PFSK-1 (cell line): ENCODE measurements at regions not wholly inside any gene's neighbourhood (a gene's known extent, or its start where the extent isn't known, plus 50 kb on each side); places are given as distances from the start of the nearest gene placed in this dataset.

Experiments used
- FOXP2 ChIP-seq: optimal IDR thresholded peaks from 2 replicates; pipeline ENCODE3; 2011; ENCODE audit warnings: borderline replicate concordance, control low read depth, inconsistent platforms; ENCODE audit not compliant: insufficient read depth; ENCODE audit errors: extremely low read length, extremely low read depth
- POLR2AphosphoS5 ChIP-seq: IDR thresholded peaks from 2 replicates; pipeline ENCODE4 v1.6.1; 2012; ENCODE audit warnings: low read depth, mild to moderate bottlenecking, control low read depth, low read length, moderate library complexity
- REST ChIP-seq, 2 experiments: IDR thresholded peaks; 2 replicates each; pipeline versions ENCODE4 v1.6.1 to v1.8.0; 2011 to 2012; ENCODE audit warnings: low read depth in 2 of 2, low read length in 2 of 2, control low read depth in 1 of 2, inconsistent platforms in 1 of 2, mild to moderate bottlenecking in 1 of 2, moderate library complexity in 1 of 2; ENCODE audit not compliant: insufficient read depth in 1 of 2
- SIN3A ChIP-seq: IDR thresholded peaks from 2 replicates; pipeline ENCODE4 v1.6.1; 2012; ENCODE audit warnings: mild to moderate bottlenecking, low read length, moderate library complexity, borderline replicate concordance; ENCODE audit not compliant: insufficient read depth
- TAF1 ChIP-seq: IDR thresholded peaks from 2 replicates; pipeline ENCODE4 v1.6.1; 2012; ENCODE audit warnings: low read length, control low read depth, borderline replicate concordance; ENCODE audit not compliant: insufficient read depth

GRCh38 chr11:80103142-80103859, 662.5 kb upstream of the TENM4 start:
- no peak for TF ChIP-seq REST (IDR thresholded peaks at IDR 0.05; ENCODE audit: insufficient read depth in 1 of 2, low read depth in 2 of 2, low read length in 2 of 2)
- no peak for TF ChIP-seq SIN3A
- TF ChIP-seq TAF1, result no peak
- no peak for TF ChIP-seq POLR2AphosphoS5

GRCh38 chr11:80097146-80097545, 656.3 kb upstream of the TENM4 start:
- TF ChIP-seq TAF1, result no peak
- no peak for TF ChIP-seq SIN3A
- no peak for TF ChIP-seq POLR2AphosphoS5
- no peak for TF ChIP-seq REST (IDR thresholded peaks at IDR 0.05; ENCODE audit: insufficient read depth in 1 of 2, low read depth in 2 of 2, low read length in 2 of 2)
- no peak for TF ChIP-seq FOXP2

- TF ChIP-seq REST (IDR thresholded peaks at IDR 0.05; ENCODE audit: insufficient read depth in 1 of 2, low read depth in 2 of 2, low read length in 2 of 2), result no peak
- no peak for TF ChIP-seq SIN3A
- no peak for TF ChIP-seq FOXP2
- TF ChIP-seq TAF1, result no peak
Observed at GRCh38 chr11:80096736-80097135, 655.9 kb upstream of the TENM4 start.

- TF ChIP-seq FOXP2 (no peak), SIN3A (no peak), POLR2AphosphoS5 (no peak), TAF1 (no peak), REST (IDR thresholded peaks at IDR 0.05; ENCODE audit: insufficient read depth in 1 of 2, low read depth in 2 of 2, low read length in 2 of 2) (no peak)
Observed at GRCh38 chr11:80086496-80087055, 645.7 kb upstream of the TENM4 start.
